Liver (tissue), 2 donors: ENCODE measurements at regions not wholly inside any gene's neighbourhood (a gene's known extent, or its start where the extent isn't known, plus 50 kb on each side); places are given as distances from the start of the nearest gene placed in this dataset.
"Not testable (repeated sequence)": the region's sequence is repeated elsewhere in the genome, so short reads cannot be mapped to it uniquely, and the experiment has no call there.

ENCODE experiments used
- CTCF ChIP-seq: fragments of 150-350 bp; IDR thresholded peaks from 2 replicates; pipeline ENCODE4 v1.5.1; 2017; ENCODE audit warnings: improper control_type of control experiment, low read depth, low read length; ENCODE audit not compliant: missing input control
- ZBTB33 ChIP-seq: IDR thresholded peaks from 2 replicates; pipeline ENCODE4 v1.6.1; 2016; ENCODE audit warnings: antibody characterized with exemption
- donor health status: healthy.

GRCh38 chr21:6368824-6369223 is 4152.6 kb upstream of the TPTE start:
- not testable (repeated sequence) for TF ChIP-seq CTCF, ZBTB33
